Left lung (tissue), 4 donors: ENCODE measurements at regions not wholly inside any gene's neighbourhood (a gene's known extent, or its start where the extent isn't known, plus 50 kb on each side); places are given as distances from the start of the nearest gene placed in this dataset.

ENCODE experiments used
- ATAC-seq: fragments of 200-7000 bp; cut with Tn5 transposase; one replicate; pipeline ENCODE4 v1.9.1; 2020; ENCODE audit warnings: moderate library complexity
- DNase-seq, 4 donors: peaks; one replicate each; pipeline ENCODE4 v3.0.0-alpha.2; 2013 to 2020
- H3K27ac ChIP-seq, 2 donors: fragments of 200-600 bp; sonication (generic) in 1 of 2; one replicate each; pipeline versions ENCODE4 v1.5.0 to v1.8.0; 2020 to 2021
- H3K27me3 ChIP-seq, 2 donors: fragments of 200-600 bp; sonication (generic) in 1 of 2; one replicate each; pipeline versions ENCODE4 v1.5.0 to v1.8.0; 2020 to 2021
- H3K36me3 ChIP-seq, 2 donors: fragments of 200-600 bp; sonication (generic) in 1 of 2; one replicate each; pipeline versions ENCODE4 v1.5.0 to v1.8.0; 2020 to 2021
- H3K4me1 ChIP-seq, 2 donors: fragments of 200-600 bp; one replicate each; pipeline ENCODE4 v1.8.0; 2021
- H3K4me3 ChIP-seq, 2 donors: fragments of 200-600 bp; sonication (generic) in 1 of 2; one replicate each; pipeline versions ENCODE4 v1.5.0 to v1.8.0; 2020 to 2021; ENCODE audit warnings: mild to moderate bottlenecking in 1 of 2
- H3K9me3 ChIP-seq, 2 donors: fragments of 200-600 bp; sonication (generic) in 1 of 2; one replicate each; pipeline versions ENCODE4 v1.5.0 to v1.8.0; 2020 to 2021
- CTCF ChIP-seq, 2 donors: fragments of 200-600 bp; sonication (generic) in 1 of 2; IDR thresholded peaks; one replicate each; pipeline versions ENCODE4 v1.5.0 to v1.8.0; 2021; ENCODE audit warnings: antibody characterized with exemption in 2 of 2
- intact Hi-C, 2 donors: fragments of 100-400 bp; cut with DNase I; formaldehyde crosslinking; loops; one replicate each; pipeline versions ENCODE4 v1.11.2 to v1.14.2; 2022
- donor health status: DM: no; HTN: yes; CAD: no.
- donor health status: DM: no; HTN: no; CAD: no.

GRCh38 chr6:21881969-21882465 lies 288.5 kb downstream of the SOX4 start:
- DNase-seq, result no peak
- Histone ChIP-seq H3K36me3 (no peaks in the 10 kb centered on the region), H3K9me3 (no peaks in the 10 kb centered on the region), H3K27ac (no peak overlapping the region), H3K27me3 (no peaks in the 10 kb centered on the region), H3K4me3 (no peak overlapping the region), H3K4me1 (peaks cover 0 to 13% of the 10 kb centered on the region in 2 donors)
- intact Hi-C loops, result no loop called here
- TF ChIP-seq CTCF (IDR thresholded peaks at IDR 0.05), result no peak
- ATAC-seq, result peak; percentile 64

GRCh38 chr6:21883595-21884328 lies 290.2 kb downstream of the SOX4 start:
- ATAC-seq, result no peak
- intact Hi-C loops, result no loop called here
- TF ChIP-seq CTCF (IDR thresholded peaks at IDR 0.05), result no peak
- Histone ChIP-seq H3K4me3 (no peak overlapping the region), H3K27ac (peak overlapping the region in 1 of 2 donors; percentile 82), H3K27me3 (no peaks in the 10 kb centered on the region), H3K4me1 (peaks cover 0 to 22% of the 10 kb centered on the region in 2 donors), H3K36me3 (no peaks in the 10 kb centered on the region), H3K9me3 (no peaks in the 10 kb centered on the region)
- no peak for DNase-seq

GRCh38 chr6:21885111-21885510 lies 291.6 kb downstream of the SOX4 start:
- no peaks in the 10 kb centered on the region for H3K27me3 ChIP-seq
- no peak overlapping the region for H3K4me3 ChIP-seq
- intact Hi-C loops, result no loop called here
- no peak for TF ChIP-seq CTCF (IDR thresholded peaks at IDR 0.05)
- no peak for DNase-seq
- H3K27ac ChIP-seq, result peak overlapping the region in 1 of 2 donors; percentile 82
- H3K9me3 ChIP-seq, result no peaks in the 10 kb centered on the region
- H3K36me3 ChIP-seq, result no peaks in the 10 kb centered on the region
- ATAC-seq, result no peak
- peaks cover 0 to 22% of the 10 kb centered on the region in 2 donors for H3K4me1 ChIP-seq

GRCh38 chr6:21885532-21886114 lies 292.1 kb downstream of the SOX4 start:
- TF ChIP-seq CTCF (IDR thresholded peaks at IDR 0.05), result no peak
- Histone ChIP-seq H3K9me3 (no peaks in the 10 kb centered on the region), H3K4me1 (peaks cover 0 to 22% of the 10 kb centered on the region in 2 donors), H3K36me3 (no peaks in the 10 kb centered on the region), H3K27me3 (no peaks in the 10 kb centered on the region), H3K4me3 (no peak overlapping the region), H3K27ac (peak overlapping the region in 1 of 2 donors; percentile 82)
- intact Hi-C loops, result no loop called here
- DNase-seq, result peak in 3 of 4 donors; percentile 41 to 58 (median 46)
- peak; percentile 72 for ATAC-seq

GRCh38 chr6:21886542-21887151 lies 293.1 kb downstream of the SOX4 start:
- DNase-seq (no peak), ATAC-seq (no peak)
- Histone ChIP-seq H3K4me3 (no peak overlapping the region), H3K27me3 (no peaks in the 10 kb centered on the region), H3K9me3 (no peaks in the 10 kb centered on the region), H3K36me3 (no peaks in the 10 kb centered on the region), H3K27ac (peak overlapping the region in 1 of 2 donors; percentile 82), H3K4me1 (peaks cover 0 to 22% of the 10 kb centered on the region in 2 donors)
- intact Hi-C loops, result no loop called here
- no peak for TF ChIP-seq CTCF (IDR thresholded peaks at IDR 0.05)
